BE2C (cell line): ENCODE measurements at regions not wholly inside any gene's neighbourhood (a gene's known extent, or its start where the extent isn't known, plus 50 kb on each side); places are given as distances from the start of the nearest gene placed in this dataset.

Experiments
- DNase-seq: peaks from one replicate; pipeline ENCODE4 v3.0.0-alpha.2; 2020
- H3K27me3 ChIP-seq: fragments of 250-450 bp; sonication (Bioruptor Pico); 2 replicates; pipeline ENCODE4 v1.5.1; 2020; ENCODE audit warnings: mild to moderate bottlenecking
- H3K36me3 ChIP-seq: fragments of 250-450 bp; sonication (Bioruptor Pico); 2 replicates; pipeline ENCODE4 v1.5.1; 2020; ENCODE audit warnings: mild to moderate bottlenecking
- H3K4me1 ChIP-seq: fragments of 250-450 bp; sonication (Bioruptor Pico); 2 replicates; pipeline ENCODE4 v1.5.1; 2020
- H3K4me3 ChIP-seq: 2 replicates; pipeline ENCODE4 v1.5.1; 2011; ENCODE audit warnings: low read depth, low read length
- H3K9me3 ChIP-seq: fragments of 250-450 bp; sonication (Bioruptor Pico); 2 replicates; pipeline ENCODE4 v1.5.1; 2020
- TF ChIP-seq, protein P1 (sequence below): IDR thresholded peaks from 2 replicates; pipeline ENCODE4 v1.5.1; 2012; ENCODE audit warnings: mild to moderate bottlenecking, low read depth, low read length

DNA sequence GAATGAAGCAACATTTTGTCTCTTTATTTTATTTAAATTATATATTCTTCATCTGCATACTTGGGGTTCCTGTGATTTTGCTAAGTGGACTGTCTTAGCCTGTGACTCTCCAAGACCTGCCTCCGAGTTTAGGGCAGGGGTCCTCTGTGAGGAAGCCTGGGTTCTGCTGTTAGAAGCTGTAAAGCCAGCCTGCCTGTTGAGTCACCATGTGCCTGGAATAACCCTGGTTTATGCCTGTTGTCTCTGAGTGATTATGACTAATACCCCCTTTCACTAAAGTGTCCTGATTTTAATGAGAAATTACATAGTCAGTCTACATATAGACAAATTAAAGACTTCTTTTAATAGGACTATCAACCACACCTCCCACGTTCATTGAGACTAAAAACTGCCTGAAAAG is 369.1 kb downstream of the ZNF521 start:
- Histone ChIP-seq H3K4me1 (no peaks in the 10 kb centered on the region), H3K27me3 (no peaks in the 10 kb centered on the region), H3K9me3 (no peaks in the 10 kb centered on the region), H3K36me3 (no peaks in the 10 kb centered on the region), H3K4me3 (no peak overlapping the region)
- DNase-seq, result no peak
- TF ChIP-seq, protein P1, sequence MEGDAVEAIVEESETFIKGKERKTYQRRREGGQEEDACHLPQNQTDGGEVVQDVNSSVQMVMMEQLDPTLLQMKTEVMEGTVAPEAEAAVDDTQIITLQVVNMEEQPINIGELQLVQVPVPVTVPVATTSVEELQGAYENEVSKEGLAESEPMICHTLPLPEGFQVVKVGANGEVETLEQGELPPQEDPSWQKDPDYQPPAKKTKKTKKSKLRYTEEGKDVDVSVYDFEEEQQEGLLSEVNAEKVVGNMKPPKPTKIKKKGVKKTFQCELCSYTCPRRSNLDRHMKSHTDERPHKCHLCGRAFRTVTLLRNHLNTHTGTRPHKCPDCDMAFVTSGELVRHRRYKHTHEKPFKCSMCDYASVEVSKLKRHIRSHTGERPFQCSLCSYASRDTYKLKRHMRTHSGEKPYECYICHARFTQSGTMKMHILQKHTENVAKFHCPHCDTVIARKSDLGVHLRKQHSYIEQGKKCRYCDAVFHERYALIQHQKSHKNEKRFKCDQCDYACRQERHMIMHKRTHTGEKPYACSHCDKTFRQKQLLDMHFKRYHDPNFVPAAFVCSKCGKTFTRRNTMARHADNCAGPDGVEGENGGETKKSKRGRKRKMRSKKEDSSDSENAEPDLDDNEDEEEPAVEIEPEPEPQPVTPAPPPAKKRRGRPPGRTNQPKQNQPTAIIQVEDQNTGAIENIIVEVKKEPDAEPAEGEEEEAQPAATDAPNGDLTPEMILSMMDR, result no peak

DNA sequence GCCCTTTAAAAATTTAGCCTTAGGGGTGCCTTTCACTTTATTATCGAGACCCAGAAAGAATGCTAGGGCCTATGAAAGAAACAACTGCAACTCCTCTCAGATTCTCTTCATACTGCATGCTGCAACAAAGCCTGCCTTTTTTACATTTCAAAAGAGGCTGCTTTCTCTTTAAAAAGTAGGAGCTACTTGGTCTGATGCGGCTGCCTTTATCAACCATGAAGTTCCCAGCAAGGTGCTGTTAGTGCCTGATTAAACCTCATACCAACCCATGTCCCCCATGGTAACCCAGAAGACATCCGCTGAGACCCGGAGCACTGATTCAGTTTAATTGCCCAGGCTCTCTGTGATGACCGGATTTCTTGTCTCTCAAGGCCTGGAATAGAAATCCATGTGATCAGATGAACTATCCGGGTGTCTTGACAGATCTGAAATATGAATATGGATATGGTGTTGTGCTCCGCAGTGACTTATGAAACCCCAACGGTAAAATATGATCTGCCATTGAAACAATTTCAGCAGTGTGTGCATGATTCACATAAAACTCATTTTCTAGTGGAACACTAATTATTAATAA is 368.3 kb downstream of the ZNF521 start:
- Histone ChIP-seq H3K36me3 (no peaks in the 10 kb centered on the region), H3K27me3 (no peaks in the 10 kb centered on the region), H3K4me3 (no peak overlapping the region), H3K9me3 (no peaks in the 10 kb centered on the region), H3K4me1 (no peaks in the 10 kb centered on the region)
- DNase-seq, result no peak
- TF ChIP-seq, protein P1, result no peak

DNA sequence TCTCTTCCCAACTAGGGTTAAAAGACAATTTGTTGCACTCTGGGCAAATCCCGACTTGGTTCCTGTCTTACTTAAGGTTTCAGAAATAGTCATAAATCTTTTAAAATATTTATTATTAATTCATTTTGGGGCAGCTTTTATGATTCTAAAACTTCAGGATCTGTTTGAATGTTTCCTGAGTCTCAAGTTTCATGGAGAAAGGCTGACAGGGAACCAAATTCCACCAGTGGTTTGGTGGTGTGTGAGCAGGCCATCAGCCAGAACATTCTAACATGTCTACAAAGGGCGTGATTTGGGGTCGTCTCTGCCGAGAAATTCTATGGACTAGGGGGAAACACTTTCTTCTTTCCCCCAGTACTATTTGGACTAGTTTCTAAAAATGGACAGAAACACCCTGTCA is 366.4 kb downstream of the ZNF521 start:
- no peaks in the 10 kb centered on the region for H3K36me3 ChIP-seq
- H3K4me3 ChIP-seq, result no peak overlapping the region
- H3K9me3 ChIP-seq, result no peaks in the 10 kb centered on the region
- no peaks in the 10 kb centered on the region for H3K4me1 ChIP-seq
- TF ChIP-seq, protein P1, result no peak
- no peak for DNase-seq
- H3K27me3 ChIP-seq, result no peaks in the 10 kb centered on the region

DNA sequence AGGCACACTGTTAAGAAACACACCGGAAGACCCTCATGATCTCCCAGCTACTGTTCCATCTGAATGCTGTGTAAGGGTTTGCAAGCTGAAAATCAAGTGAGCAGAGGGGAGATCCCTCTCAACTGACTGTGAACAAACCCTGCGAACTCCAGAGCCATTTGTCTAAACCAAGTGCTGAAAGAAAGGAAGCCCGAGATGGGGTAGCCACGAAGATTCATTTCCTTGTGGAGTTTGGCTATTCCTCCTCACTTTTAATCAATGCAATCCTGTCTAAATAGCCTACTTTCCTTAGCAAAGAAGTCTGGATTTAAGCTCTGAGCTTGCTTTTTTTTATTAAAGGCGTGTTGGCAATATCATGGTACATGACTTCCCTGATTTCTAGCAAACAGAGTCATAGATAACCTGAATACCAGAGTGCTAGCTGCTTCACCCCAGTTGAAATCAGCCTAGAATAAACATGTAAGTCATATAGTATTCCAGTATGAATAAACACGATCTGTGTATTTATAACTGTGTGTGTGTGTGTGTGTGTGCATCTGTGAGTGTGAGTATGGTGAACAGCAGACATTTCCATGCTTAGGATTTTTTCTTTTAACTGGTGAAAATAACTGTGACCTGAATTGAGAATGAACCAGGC is 365.2 kb downstream of the ZNF521 start:
- no peaks in the 10 kb centered on the region for H3K27me3 ChIP-seq
- no peak overlapping the region for H3K4me3 ChIP-seq
- no peaks in the 10 kb centered on the region for H3K9me3 ChIP-seq
- DNase-seq, result no peak
- H3K4me1 ChIP-seq, result no peaks in the 10 kb centered on the region
- H3K36me3 ChIP-seq, result no peaks in the 10 kb centered on the region
- TF ChIP-seq, protein P1, result no peak

DNA sequence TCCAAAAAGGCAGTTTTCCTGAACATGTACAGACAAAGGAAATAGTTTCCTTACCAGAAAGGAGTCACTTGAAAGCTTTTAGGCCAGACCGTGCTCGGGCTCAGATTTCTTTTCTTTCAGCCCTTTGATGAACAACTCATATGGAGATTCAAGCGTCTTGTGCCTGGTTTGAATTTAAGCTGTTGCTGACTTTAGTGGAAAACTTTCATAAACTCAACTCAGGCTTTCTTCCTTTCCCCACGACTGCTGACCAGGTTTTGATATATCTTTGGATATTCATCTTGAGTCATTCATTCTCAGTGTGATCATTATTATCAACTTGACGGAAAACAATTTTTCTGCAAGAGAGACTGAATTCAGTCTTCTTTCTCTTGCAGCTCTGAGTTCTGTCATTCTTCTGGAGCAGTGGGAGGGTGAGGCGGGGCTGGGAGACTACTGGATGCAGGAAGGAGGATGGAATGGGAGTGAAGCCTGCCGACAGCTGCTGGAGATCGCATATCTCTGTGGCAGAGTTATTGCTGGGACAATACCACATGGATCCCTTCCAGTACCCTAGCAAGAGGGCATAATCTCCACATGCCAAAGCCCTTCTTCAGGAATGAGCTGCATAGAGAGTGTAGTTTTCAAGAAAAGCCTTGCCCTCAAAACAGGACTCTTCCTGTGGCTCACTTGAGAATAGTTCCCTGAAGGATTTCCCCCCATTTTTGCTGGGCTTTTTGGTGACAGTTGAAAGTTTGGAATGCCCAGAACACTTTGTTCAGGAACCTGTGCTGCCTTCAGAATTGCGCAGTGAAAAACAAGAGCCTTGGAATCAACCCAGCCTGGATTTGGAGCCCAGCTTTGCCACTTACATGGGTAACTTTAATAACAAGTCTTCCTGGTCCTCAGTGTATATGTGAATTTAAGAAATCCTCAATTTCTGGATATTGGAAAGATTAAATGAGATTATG is 364.4 kb downstream of the ZNF521 start:
- Histone ChIP-seq H3K4me1 (no peaks in the 10 kb centered on the region), H3K4me3 (no peak overlapping the region), H3K9me3 (no peaks in the 10 kb centered on the region), H3K36me3 (no peaks in the 10 kb centered on the region), H3K27me3 (no peaks in the 10 kb centered on the region)
- TF ChIP-seq, protein P1, result no peak
- DNase-seq, result no peak
